GM12892 (cell line): ENCODE measurements at regions not wholly inside any gene's neighbourhood (a gene's known extent, or its start where the extent isn't known, plus 50 kb on each side); places are given as distances from the start of the nearest gene placed in this dataset.
"Not testable (repeated sequence)": the region's sequence is repeated elsewhere in the genome, so short reads cannot be mapped to it uniquely, and the experiment has no call there.

ENCODE experiments used
- DNase-seq: peaks from one replicate; pipeline ENCODE4 v3.0.0; 2011; ENCODE audit not compliant: insufficient read length
- FAIRE-seq: peaks from 2 replicates; lab custom pipeline; 2011; peaks lifted over from hg19 to GRCh38; lab: Jason Lieb, UNC
- POLR2A ChIP-seq: IDR thresholded peaks from 2 replicates; pipeline ENCODE4 v1.6.1; 2011; ENCODE audit warnings: low read depth, low read length, control low read depth
- POLR2AphosphoS5 ChIP-seq: IDR thresholded peaks from 2 replicates; pipeline ENCODE4 v1.6.1; 2011; ENCODE audit warnings: low read depth, low read length, control low read depth
- TAF1 ChIP-seq: IDR thresholded peaks from 2 replicates; pipeline ENCODE4 v1.6.1; 2011; ENCODE audit warnings: low read depth, mild to moderate bottlenecking, control low read depth, low read length, borderline replicate concordance

DNA sequence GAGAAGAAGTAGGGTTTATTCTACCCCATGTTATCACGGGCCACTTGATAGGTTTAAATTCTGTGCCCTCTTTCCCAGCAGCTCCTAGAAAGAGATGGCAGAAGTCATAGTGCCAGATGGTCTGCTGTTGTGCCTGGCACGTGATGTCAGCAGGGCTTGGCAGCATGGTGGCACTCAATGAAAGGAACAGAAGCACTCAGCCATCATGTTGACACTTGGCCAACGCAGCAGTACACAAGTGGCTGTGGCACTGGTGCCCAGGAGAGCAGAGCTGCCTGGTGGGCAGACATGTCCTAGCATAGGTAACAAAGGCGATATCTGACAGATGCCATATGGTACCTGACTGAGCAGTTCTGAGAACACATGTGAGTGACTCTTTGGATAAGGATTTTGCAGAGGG lies 796.4 kb upstream of the ACO1 start:
- DNase-seq, result no peak
- TF ChIP-seq TAF1 (no peak), POLR2A (no peak), POLR2AphosphoS5 (no peak)
- FAIRE-seq, result no peak

DNA sequence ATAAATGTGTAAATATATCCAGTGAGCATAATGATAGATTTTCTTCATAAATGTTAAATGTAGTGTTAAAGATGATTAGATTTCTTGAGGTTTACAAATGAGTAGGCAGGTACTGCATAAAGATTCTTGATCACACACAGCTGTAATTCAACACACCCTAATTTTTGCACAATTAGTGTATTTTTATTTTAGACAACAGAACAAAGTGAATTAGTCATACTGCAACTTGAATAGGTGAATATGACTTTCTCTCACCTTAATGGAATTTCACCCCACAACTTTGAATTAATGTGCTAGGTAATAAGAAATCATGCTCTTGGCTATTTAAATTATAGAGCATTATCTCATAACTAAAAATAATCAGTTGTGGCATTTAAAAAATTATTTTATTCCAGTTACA lies 795.7 kb upstream of the ACO1 start:
- FAIRE-seq, result no peak

DNA sequence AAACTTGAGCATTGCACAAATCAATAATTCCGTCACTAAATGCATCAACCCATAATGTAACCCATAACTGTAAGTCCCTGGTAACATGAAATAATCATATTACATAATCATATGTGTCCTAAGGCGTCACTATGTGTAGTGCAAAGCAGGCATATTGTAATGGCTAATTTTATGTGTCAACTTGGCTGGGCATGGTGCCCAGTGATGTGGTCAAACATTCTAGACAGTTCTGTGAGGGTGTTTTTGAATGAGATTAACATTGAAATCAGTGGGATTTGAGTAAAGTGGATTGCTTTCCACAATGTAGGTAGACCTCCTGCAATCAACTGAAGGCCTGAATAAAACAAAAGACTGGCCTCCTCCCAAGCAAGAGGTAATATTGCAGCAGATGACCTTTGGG lies 794.4 kb upstream of the ACO1 start:
- FAIRE-seq (no peak), DNase-seq (no peak)
- TF ChIP-seq POLR2A, result no peak
- TF ChIP-seq POLR2AphosphoS5, result no peak
- no peak for TF ChIP-seq TAF1

More for the DNA sequence above, 795.7 kb upstream of the ACO1 start:
- DNase-seq, result no peak
- TF ChIP-seq POLR2AphosphoS5, result no peak
- no peak for TF ChIP-seq TAF1
- TF ChIP-seq POLR2A, result no peak

DNA sequence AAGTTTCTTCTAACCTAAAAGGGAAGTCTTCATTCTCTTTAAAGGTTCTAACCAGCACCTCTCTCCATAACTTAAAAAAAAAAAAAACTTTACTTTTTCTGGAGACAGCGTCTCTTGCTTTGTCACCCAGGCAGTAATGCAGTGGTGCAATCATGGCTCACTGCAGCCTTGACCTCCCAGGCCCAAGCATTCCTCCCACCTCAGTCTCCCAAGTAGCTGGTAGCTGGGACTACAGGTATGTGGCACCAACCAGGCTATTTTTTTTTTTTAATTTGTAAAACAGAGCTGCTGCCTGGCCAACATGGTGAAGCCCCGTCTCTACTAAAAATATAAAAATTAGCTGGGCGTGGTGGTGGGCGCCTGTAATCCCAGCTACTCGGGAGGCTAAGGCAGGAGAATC lies 787.4 kb upstream of the ACO1 start:
- not testable (repeated sequence) for FAIRE-seq, DNase-seq

DNA sequence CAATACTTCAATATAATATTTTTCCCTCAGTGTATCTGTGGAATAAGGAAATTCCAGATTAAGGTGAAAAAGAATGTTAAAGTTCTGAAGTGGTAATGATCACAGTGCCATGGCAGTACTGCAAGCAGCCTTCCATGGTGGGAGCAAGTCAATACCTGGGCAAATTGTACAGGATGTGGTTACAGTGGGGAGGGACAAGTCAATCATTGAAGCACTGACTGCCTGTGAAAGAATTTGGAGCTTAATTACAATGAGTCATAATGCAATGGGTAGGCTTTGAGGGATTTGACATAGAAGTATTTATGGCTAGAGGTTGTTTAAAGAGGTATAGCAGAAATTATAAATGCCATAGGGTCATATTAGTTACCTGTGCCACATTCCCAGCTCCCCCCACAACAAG lies 786.5 kb upstream of the ACO1 start:
- FAIRE-seq (no peak), DNase-seq (no peak)
- TF ChIP-seq POLR2A (no peak), POLR2AphosphoS5 (no peak), TAF1 (no peak)

DNA sequence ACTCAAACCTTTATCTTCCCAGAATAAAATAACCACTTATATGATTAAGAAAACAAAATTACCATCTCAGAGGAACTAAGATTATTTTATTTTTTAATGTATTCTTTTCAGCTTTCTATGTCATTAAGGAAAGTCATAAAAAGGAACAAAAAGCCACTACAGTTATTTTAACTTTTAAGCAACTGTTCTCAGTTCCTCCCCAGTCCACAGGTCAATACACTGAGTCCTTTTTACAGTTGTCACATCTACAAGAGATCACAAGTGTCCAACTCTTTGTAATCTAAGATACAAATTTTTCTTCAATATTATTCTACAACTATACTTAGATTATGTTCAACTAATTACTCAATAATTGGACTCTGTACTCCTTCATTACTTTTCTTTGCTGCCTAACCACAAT lies 782.8 kb upstream of the ACO1 start:
- FAIRE-seq (no peak), DNase-seq (no peak)
- TF ChIP-seq POLR2AphosphoS5, result no peak

DNA sequence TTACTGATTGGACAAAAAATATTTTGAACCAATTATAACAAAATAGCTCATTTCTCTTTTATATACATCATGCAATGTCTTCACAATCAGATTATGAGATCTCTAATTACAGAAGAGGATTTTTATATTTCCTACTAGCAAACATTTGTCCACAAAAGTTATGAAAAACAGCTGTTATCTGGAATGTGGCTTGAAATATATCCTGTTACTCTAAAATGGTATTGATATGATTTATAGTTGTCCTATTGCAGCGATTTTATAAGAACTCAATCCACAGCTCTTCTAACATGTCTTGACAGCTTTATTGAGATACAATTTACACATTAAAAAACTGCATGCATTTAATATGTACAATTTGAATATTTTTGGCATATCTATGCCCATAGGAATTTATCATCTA lies 779.9 kb upstream of the ACO1 start:
- DNase-seq, result no peak
- no peak for TF ChIP-seq POLR2A
- no peak for TF ChIP-seq TAF1
- TF ChIP-seq POLR2AphosphoS5, result no peak
- no peak for FAIRE-seq

DNA sequence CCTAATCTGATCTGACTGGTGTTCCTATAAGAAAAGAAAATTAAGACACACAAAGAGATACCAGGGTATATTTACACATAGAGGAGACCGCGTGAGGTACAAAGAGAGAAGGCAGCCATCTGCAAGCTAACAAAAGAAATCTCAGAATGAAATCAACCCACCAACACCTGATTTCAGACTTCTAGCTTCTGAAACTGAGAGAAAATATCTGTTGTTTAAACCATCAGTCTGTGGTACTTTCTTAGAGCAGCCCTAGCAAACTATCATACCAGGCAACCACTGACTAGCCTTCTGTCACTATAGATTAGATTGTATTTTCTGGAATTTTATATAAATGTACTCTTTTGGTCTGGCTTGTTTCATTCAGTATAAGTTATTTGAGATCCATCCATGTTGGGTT lies 779.3 kb upstream of the ACO1 start:
- TF ChIP-seq POLR2A (no peak), POLR2AphosphoS5 (no peak), TAF1 (no peak)
- FAIRE-seq (no peak), DNase-seq (no peak)

DNA sequence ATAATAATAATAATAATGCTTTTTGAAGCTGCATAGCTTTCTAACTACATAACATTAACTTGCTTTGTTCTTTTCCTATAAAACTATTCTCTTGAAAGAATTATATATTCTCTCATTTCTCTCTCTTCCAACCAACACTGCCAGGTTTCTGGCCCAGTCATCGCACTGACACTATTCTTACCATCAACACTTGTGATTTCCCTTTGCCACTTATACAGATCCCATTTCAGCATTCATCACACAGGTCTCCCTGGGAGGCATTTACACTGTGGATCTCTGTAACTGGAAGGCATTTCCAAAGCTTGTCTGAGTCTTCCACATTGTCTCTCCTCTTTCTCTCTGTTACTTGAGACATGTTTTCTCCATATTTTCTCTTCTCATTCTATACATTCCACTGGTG lies 777.8 kb upstream of the ACO1 start:
- TF ChIP-seq POLR2AphosphoS5, result no peak
- TF ChIP-seq POLR2A, result no peak
- no peak for TF ChIP-seq TAF1
- FAIRE-seq (no peak), DNase-seq (no peak)

DNA sequence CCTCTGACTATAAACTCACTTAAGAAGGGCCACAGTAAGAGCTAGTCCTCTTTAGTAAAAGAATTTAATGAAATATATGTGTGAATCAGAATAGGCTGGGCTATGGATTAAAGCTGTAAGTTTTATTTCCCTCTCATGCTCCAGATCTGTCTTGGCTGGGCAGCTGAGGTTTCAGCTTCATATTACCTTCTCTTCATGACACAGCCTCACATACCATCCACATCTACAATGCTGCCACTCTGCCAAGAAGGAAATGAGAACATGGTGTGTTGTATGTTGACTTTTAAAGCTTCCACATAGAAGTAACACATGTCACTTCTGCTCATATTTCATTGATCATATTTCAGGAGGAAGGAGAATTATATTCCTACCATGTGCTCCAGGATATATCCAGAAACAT lies 776.0 kb upstream of the ACO1 start:
- DNase-seq (no peak), FAIRE-seq (no peak)
- TF ChIP-seq POLR2AphosphoS5 (no peak), POLR2A (no peak), TAF1 (no peak)

DNA sequence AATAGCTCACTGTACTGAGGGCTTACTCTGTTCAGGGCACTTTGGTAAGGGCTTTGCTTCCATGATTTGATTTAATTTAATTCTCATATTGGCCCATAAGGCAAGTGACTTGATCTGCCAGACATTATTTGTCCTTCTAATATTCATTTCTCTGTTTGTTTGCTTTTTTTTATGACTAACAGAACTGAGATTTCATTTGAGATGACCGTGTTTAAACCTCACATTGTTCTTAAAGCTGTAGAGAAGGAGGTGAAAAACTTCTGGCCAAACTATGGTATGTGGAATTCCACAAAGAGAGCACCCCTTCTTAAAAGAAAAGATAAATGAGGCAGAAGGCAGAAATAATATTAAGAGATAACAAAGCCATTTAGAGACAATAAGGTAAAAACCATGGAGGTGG lies 775.6 kb upstream of the ACO1 start:
- FAIRE-seq (no peak), DNase-seq (no peak)
- TF ChIP-seq POLR2A, result no peak
- TF ChIP-seq TAF1, result no peak
- TF ChIP-seq POLR2AphosphoS5, result no peak

DNA sequence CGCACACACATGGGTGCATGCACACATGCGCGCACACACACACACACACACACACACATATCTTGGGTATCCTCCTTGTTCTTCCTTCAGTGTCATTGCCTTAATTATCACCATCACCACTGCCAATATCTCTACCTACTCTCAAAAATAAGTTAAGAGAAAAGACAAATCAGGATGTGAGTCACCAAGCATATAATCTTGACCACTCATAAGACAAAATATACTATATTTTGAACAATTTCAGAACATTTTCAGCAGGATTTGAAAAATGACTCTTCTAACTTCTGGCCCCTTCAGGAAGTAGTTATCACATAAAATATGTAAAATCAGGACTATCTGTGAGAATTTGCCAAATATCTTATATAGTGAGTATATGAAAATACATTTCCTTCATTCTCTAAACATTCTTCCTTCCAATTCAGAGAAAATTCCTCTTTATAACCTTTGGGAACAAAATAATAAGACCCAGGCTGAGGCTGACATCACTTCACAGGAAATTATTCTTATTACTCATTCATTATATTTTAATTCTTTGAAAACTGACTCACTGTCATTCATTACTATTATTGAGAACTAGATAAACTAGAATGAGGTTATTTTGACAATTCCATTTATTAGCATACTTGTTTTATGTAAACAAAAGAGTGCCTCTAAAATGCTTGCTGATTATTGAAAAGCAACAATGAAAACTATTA lies 772.0 kb upstream of the ACO1 start:
- FAIRE-seq, result no peak
- DNase-seq, result no peak
- TF ChIP-seq POLR2AphosphoS5, result no peak
- TF ChIP-seq POLR2A, result no peak
- no peak for TF ChIP-seq TAF1

DNA sequence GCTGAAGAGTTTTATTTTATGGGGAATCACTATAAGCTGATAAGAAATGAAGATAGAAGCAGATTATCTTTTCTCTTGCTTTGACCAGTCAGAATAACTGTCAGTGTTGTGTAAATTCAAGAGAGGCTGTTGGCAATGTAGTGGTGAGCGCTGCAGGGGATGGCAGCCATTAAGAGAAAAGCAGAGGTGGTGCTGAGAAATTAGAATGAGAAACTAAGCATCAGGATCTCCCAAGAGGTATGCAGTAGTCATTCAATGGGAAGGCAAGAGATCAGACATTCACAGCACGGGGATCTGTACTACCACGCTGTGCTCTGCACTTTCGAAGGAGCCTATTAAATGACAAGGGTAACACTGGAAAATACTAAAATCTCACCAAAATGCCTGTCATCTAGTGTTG lies 768.5 kb upstream of the ACO1 start:
- FAIRE-seq (no peak), DNase-seq (no peak)
- TF ChIP-seq POLR2AphosphoS5 (no peak), POLR2A (no peak), TAF1 (no peak)
